Suprapubic skin (tissue), 4 donors: ENCODE measurements at regions not wholly inside any gene's neighbourhood (a gene's known extent, or its start where the extent isn't known, plus 50 kb on each side); places are given as distances from the start of the nearest gene placed in this dataset.

Experiments used
- DNase-seq, 2 donors: peaks; one replicate each; pipeline ENCODE4 v3.0.0-alpha.2; 2019; ENCODE audit warnings: low spot score in 2 of 2
- H3K27ac ChIP-seq: fragments of 200-600 bp; sonication (generic); one replicate; pipeline ENCODE4 v1.5.1; 2019
- H3K27me3 ChIP-seq: fragments of 200-600 bp; sonication (generic); one replicate; pipeline ENCODE4 v1.5.1; 2019
- H3K36me3 ChIP-seq: fragments of 200-600 bp; sonication (generic); one replicate; pipeline ENCODE4 v1.5.1; 2019
- H3K4me1 ChIP-seq: fragments of 200-600 bp; sonication (generic); one replicate; pipeline ENCODE4 v1.5.1; 2019
- H3K4me3 ChIP-seq: fragments of 200-600 bp; sonication (generic); one replicate; pipeline ENCODE4 v1.5.1; 2019; ENCODE audit warnings: mild to moderate bottlenecking
- H3K9me3 ChIP-seq: fragments of 200-600 bp; sonication (generic); one replicate; pipeline ENCODE4 v1.5.1; 2019
- EP300 ChIP-seq: sonication (generic); formaldehyde crosslinking; IDR thresholded peaks from one replicate; pipeline ENCODE4 v1.6.1; 2017; ENCODE audit warnings: antibody characterized with exemption
- POLR2A ChIP-seq, 2 donors: fragments of 450-650 bp; IDR thresholded peaks; one replicate each; pipeline ENCODE4 v1.6.1; 2017; ENCODE audit warnings: antibody characterized with exemption in 2 of 2, mild to moderate bottlenecking in 2 of 2, moderate library complexity in 2 of 2
- POLR2AphosphoS5 ChIP-seq, 3 donors: sonication (generic); formaldehyde crosslinking; IDR thresholded peaks; one replicate each; pipeline ENCODE4 v1.6.1; 2017; ENCODE audit warnings: antibody characterized with exemption in 3 of 3
- WGBS: methylation state at CpG from one replicate; pipeline ENCODE4 v1.1.5; 2018; 5-methylcytosine and 5-hydroxymethylcytosine counted together
- TF ChIP-seq, protein P1 (sequence below), 2 donors: fragments of 200-600 bp in 1 of 2; fragments of 450-650 bp in 1 of 2; sonication (generic) in 1 of 2; IDR thresholded peaks; one replicate each; pipeline ENCODE4 v1.5.1; 2016 to 2019; ENCODE audit warnings: antibody characterized with exemption in 2 of 2, mild to moderate bottlenecking in 1 of 2, moderate library complexity in 1 of 2

DNA sequence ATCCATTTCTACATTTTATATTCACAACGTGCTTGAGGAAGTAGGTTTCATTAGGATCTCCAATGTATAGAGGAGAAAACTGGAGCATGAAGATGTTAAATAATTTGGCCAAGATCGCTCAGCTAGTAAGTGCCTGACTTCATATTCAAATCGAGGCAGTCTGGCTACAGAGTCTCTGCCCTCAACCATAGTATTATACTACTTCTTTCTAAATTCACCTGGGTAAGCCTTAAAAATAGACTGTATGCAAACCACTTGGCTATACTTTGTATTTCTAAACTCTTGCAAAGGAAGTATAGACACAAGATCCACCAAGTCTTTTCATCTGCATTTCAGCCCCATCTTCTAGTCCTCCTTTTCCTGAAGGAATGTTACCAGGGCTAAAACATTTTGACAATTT, 232.0 kb downstream of the PLK2 start:
- TF ChIP-seq POLR2A (IDR thresholded peaks at IDR 0.05) (no peak), EP300 (no peak), POLR2AphosphoS5 (IDR thresholded peaks at IDR 0.05) (no peak)
- H3K9me3 ChIP-seq, result no peaks in the 10 kb centered on the region
- H3K27ac ChIP-seq, result no peak overlapping the region
- H3K36me3 ChIP-seq, result no peaks in the 10 kb centered on the region
- WGBS, result 74% methylated on average over 3 of the region's 3 CpGs
- DNase-seq, result no peak
- no peaks in the 10 kb centered on the region for H3K27me3 ChIP-seq
- H3K4me1 ChIP-seq, result no peaks in the 10 kb centered on the region
- no peak overlapping the region for H3K4me3 ChIP-seq

DNA sequence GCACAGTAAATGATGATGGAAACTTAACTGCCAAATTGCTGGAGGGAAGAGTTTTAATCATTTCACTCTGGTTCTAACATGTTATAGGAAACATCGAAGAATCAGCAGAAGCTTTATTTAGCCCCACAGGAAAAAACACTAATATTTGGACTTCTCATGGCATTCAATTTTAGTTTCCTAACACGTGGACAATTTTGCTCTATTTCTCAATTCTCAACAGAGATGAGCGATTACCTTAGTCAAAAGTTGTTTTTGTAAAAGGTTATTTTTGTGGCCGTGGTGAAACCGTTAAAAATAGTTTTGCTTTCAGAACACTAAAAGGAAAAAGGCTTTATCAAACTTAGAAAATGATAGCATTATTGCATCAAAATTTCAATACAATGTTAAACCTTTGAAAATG, 235.2 kb downstream of the PLK2 start:
- no peak for DNase-seq
- TF ChIP-seq POLR2AphosphoS5 (IDR thresholded peaks at IDR 0.05) (no peak), EP300 (no peak), POLR2A (IDR thresholded peaks at IDR 0.05) (no peak)
- TF ChIP-seq, protein P1, sequence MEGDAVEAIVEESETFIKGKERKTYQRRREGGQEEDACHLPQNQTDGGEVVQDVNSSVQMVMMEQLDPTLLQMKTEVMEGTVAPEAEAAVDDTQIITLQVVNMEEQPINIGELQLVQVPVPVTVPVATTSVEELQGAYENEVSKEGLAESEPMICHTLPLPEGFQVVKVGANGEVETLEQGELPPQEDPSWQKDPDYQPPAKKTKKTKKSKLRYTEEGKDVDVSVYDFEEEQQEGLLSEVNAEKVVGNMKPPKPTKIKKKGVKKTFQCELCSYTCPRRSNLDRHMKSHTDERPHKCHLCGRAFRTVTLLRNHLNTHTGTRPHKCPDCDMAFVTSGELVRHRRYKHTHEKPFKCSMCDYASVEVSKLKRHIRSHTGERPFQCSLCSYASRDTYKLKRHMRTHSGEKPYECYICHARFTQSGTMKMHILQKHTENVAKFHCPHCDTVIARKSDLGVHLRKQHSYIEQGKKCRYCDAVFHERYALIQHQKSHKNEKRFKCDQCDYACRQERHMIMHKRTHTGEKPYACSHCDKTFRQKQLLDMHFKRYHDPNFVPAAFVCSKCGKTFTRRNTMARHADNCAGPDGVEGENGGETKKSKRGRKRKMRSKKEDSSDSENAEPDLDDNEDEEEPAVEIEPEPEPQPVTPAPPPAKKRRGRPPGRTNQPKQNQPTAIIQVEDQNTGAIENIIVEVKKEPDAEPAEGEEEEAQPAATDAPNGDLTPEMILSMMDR (IDR thresholded peaks at IDR 0.05), result no peak
- 17% methylated on average over 5 of the region's 5 CpGs for WGBS
- Histone ChIP-seq H3K9me3 (no peaks in the 10 kb centered on the region), H3K27ac (no peak overlapping the region), H3K4me3 (no peak overlapping the region), H3K27me3 (no peaks in the 10 kb centered on the region), H3K4me1 (no peaks in the 10 kb centered on the region), H3K36me3 (no peaks in the 10 kb centered on the region)

DNA sequence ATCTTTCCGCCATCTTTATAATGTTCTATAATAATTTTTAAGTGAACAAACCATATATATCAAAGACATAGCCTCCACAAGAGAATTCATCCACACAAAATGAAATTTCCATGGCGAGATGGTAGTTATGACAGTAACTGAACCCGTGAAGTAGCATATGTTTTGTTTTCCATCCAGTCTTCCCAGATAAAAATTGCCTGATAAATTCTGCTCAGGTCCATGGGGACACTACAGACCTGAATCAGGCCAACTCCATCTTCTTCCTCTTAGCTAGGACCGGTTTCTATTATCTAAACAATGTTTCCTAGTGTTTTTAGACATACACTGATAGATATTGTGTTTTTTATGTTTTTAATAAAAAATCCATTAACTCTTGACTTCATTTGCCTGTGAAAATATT, 235.7 kb downstream of the PLK2 start:
- no peak overlapping the region for H3K27ac ChIP-seq

DNA sequence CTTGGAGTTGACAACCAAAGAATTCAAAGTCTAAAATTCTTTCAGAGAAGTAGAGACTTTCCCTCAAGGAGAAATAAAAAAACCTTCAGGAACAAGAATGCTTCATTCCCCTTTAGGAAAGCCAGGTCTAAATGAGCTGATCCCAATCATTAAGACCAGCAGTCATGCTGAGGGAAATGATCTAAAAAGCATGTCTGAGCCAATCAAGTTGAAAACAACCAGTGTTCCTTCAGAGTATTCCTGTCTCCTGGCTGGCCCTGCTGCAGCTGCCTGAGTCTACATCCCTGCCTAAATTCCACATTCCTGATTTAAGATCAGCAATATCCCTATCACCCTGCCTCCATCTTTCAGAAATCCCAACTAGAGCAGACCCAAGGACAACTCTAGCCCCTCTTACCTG, 244.5 kb downstream of the PLK2 start:
- no peaks in the 10 kb centered on the region for H3K4me1 ChIP-seq
- DNase-seq, result no peak
- no peaks in the 10 kb centered on the region for H3K9me3 ChIP-seq
- no peak overlapping the region for H3K27ac ChIP-seq
- H3K27me3 ChIP-seq, result no peaks in the 10 kb centered on the region
- no peaks in the 10 kb centered on the region for H3K36me3 ChIP-seq
- no peak for TF ChIP-seq POLR2AphosphoS5 (IDR thresholded peaks at IDR 0.05)
- no peak for TF ChIP-seq EP300
- TF ChIP-seq, protein P1 (IDR thresholded peaks at IDR 0.05), result no peak
- TF ChIP-seq POLR2A (IDR thresholded peaks at IDR 0.05), result no peak
- no peak overlapping the region for H3K4me3 ChIP-seq

More for the DNA sequence above, 235.7 kb downstream of the PLK2 start:
- no peak for TF ChIP-seq EP300
- TF ChIP-seq POLR2A (IDR thresholded peaks at IDR 0.05), result no peak
- no peak for TF ChIP-seq POLR2AphosphoS5 (IDR thresholded peaks at IDR 0.05)
- TF ChIP-seq, protein P1 (IDR thresholded peaks at IDR 0.05), result no peak
- H3K4me3 ChIP-seq, result no peak overlapping the region
- 46% methylated on average over 4 of the region's 4 CpGs for WGBS
- H3K9me3 ChIP-seq, result no peaks in the 10 kb centered on the region
- DNase-seq, result no peak
- H3K4me1 ChIP-seq, result no peaks in the 10 kb centered on the region
- H3K36me3 ChIP-seq, result no peaks in the 10 kb centered on the region
- no peaks in the 10 kb centered on the region for H3K27me3 ChIP-seq

DNA sequence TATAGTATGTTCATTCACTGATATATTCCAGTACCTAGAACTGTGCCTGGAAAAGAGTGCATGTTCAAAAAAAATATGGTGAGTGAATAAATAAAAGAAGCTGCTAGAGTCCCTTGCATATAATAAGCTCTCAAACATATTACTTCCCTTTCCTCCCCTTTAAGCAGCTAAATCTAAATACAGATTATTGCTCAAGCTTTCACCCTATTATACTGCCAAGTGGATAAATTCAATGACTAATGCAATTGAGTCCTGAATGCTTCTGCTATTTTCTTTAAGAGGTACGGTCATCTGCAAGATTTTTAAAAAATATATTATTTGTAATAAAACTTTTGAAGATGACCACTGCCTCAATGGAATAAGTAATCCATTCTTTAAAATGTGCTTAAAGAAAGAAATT, 248.4 kb downstream of the PLK2 start:
- DNase-seq, result no peak
- Histone ChIP-seq H3K36me3 (no peaks in the 10 kb centered on the region), H3K27ac (no peak overlapping the region), H3K9me3 (no peaks in the 10 kb centered on the region), H3K27me3 (no peaks in the 10 kb centered on the region), H3K4me1 (no peaks in the 10 kb centered on the region), H3K4me3 (no peak overlapping the region)
- WGBS, result 82% methylated on average over 1 of the region's 1 CpG
- TF ChIP-seq POLR2AphosphoS5 (IDR thresholded peaks at IDR 0.05) (no peak), EP300 (no peak), POLR2A (IDR thresholded peaks at IDR 0.05) (no peak)
- TF ChIP-seq, protein P1 (IDR thresholded peaks at IDR 0.05), result no peak

DNA sequence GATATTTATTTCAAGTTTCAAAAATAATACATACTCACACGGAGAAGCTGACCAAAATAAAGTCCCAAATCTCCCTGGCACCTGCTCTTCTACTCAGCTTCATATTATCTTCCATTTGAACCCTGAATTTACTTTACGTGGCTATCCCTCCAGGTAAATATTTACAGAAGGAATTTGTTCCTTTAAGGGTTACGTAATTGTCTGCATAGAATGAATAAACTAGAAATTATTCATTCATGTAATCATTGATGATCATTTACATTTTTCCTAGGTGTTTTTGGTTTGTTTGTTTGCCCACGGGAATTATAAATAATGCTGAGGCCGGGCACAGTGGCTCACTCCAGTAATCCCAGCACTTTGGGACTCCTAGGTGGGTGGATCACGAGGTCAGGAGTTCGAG, 251.2 kb downstream of the PLK2 start:
- Histone ChIP-seq H3K36me3 (no peaks in the 10 kb centered on the region), H3K4me3 (no peak overlapping the region), H3K9me3 (no peaks in the 10 kb centered on the region), H3K4me1 (no peaks in the 10 kb centered on the region), H3K27ac (no peak overlapping the region), H3K27me3 (no peaks in the 10 kb centered on the region)
- TF ChIP-seq POLR2AphosphoS5 (IDR thresholded peaks at IDR 0.05), result no peak
- TF ChIP-seq EP300, result no peak
- no peak for TF ChIP-seq POLR2A (IDR thresholded peaks at IDR 0.05)
- TF ChIP-seq, protein P1 (IDR thresholded peaks at IDR 0.05), result no peak
- 87% methylated on average over 7 of the region's 7 CpGs for WGBS
- DNase-seq, result no peak
